Activated CD4-positive, alpha-beta memory T cell treated with anti-CD3 and anti-CD28 coated beads for 36 hours (primary cell): ENCODE measurements at regions not wholly inside any gene's neighbourhood (a gene's known extent, or its start where the extent isn't known, plus 50 kb on each side); places are given as distances from the start of the nearest gene placed in this dataset.

ENCODE experiments used
- CTCF ChIA-PET: fragments of 350-600 bp; sonication (Branson Sonifier 250); formaldehyde crosslinking; loops from one replicate; lab custom pipeline; 2021; ENCODE audit warnings: antibody characterized with exemption, inconsistent platforms; lab: Charles Lee
- POLR2A ChIA-PET: fragments of 350-600 bp; sonication (Branson Sonifier 250); formaldehyde crosslinking; loops from one replicate; lab custom pipeline; 2021; ENCODE audit warnings: antibody characterized with exemption; lab: Charles Lee
- DNase-seq: peaks from one replicate; pipeline ENCODE4 v3.0.0-alpha.2; 2020
- H3K27ac Mint-ChIP-seq: one replicate; pipeline ENCODE4 v1.8.0; 2021; ENCODE audit warnings: mixed read lengths
- H3K27me3 Mint-ChIP-seq: one replicate; pipeline ENCODE4 v1.8.0; 2021; ENCODE audit warnings: mixed read lengths
- H3K36me3 Mint-ChIP-seq: one replicate; pipeline ENCODE4 v1.8.0; 2021; ENCODE audit warnings: mixed read lengths
- H3K4me1 Mint-ChIP-seq: one replicate; pipeline ENCODE4 v1.8.0; 2021; ENCODE audit warnings: low read depth, mixed read lengths
- H3K4me3 Mint-ChIP-seq: one replicate; pipeline ENCODE4 v1.8.0; 2021; ENCODE audit warnings: mild to moderate bottlenecking, mixed read lengths
- H3K9me3 Mint-ChIP-seq: one replicate; pipeline ENCODE4 v1.8.0; 2021; ENCODE audit warnings: mixed read lengths
- intact Hi-C: fragments of 100-400 bp; cut with micrococcal nuclease; formaldehyde crosslinking; loops from one replicate; pipeline ENCODE4 v1.15.1; 2023

DNA sequence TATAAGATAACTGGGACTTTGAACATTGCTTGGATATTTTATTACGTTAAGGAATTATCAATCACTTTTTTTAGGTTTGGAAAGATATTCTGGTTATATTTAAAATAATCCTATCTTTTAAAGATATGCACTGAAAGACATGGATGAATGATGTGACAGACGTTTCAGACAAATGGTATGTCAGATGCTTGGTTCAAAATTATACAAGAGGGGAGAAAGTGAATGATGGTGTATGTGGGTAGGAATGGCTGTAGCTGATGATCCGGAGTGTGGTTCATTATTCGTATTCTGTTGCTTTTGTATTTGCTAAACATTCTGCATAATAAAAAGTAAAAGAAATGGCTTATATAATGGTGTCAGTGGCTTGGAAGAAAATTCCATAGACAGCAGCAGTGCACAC lies 51.0 kb upstream of the SNRPB2 start:
- ChIA-PET POLR2A (no interaction called here), CTCF (no interaction called here)
- Mint-ChIP-seq H3K27ac (no peak overlapping the region), H3K4me1 (no peaks in the 10 kb centered on the region), H3K36me3 (no peaks in the 10 kb centered on the region), H3K9me3 (peaks cover 8% of the 10 kb centered on the region), H3K4me3 (no peak overlapping the region), H3K27me3 (no peaks in the 10 kb centered on the region)
- intact Hi-C loops = no loop called here
- no peak for DNase-seq

DNA sequence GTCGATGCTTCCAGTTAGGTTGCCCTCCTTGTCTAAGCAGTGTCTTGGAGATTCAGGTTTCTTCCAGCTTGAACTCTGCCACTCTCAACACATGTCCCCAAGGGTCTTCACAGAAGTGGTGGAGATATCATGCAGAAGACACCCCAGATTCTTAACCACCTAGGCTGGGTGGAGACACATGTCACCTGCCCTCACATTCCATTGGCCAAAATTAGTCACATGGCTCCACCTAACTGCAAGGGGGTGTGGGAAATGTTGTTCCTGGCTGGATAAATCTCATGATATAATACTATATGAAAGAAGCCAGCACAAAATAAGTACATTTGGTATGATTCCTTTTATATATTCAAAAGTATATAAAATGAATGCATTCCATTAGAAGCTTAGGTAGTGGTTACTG lies 52.9 kb upstream of the SNRPB2 start:
- H3K4me3 Mint-ChIP-seq = no peak overlapping the region
- no peaks in the 10 kb centered on the region for H3K36me3 Mint-ChIP-seq
- ChIA-PET POLR2A (no interaction called here), CTCF (no interaction called here)
- peaks cover 8% of the 10 kb centered on the region for H3K9me3 Mint-ChIP-seq
- no peak overlapping the region for H3K27ac Mint-ChIP-seq
- DNase-seq = no peak
- intact Hi-C loops = no loop called here
- no peaks in the 10 kb centered on the region for H3K27me3 Mint-ChIP-seq
- H3K4me1 Mint-ChIP-seq = no peaks in the 10 kb centered on the region

DNA sequence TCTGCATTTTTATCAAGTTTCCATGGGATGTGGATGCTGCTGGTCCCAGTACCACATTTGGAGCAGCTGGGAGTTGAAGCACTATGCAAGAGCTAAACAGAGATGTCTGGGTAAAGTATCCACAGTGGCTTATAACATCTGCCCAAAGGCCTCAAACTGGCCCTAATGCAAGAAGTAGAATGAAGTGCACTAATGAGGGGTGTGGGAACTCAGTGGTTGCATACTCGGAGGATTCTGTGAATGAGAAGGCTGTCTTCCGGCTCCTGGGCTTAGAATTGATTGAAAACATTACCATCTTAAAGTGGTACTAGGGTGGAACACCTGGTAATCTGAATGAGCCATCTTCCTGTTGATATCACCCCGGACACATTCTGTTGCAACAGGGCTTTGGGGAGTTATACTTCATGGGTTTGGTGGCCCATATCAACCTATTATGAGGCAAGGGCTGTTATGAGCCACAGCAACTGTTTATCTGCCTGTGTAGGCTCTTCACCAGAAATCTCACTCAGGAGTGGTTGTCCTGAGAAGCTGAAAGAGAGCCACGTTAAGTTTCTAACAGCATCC lies 54.7 kb upstream of the SNRPB2 start:
- POLR2A ChIA-PET = no interaction called here

GRCh38 chr20:16674243-16674642 lies 55.6 kb upstream of the SNRPB2 start:
- ChIA-PET POLR2A (no interaction called here), CTCF (no interaction called here)
- H3K4me1 Mint-ChIP-seq = no peaks in the 10 kb centered on the region
- no peaks in the 10 kb centered on the region for H3K36me3 Mint-ChIP-seq
- H3K4me3 Mint-ChIP-seq = no peak overlapping the region
- no peak overlapping the region for H3K27ac Mint-ChIP-seq
- no peak for DNase-seq
- peaks cover 7% of the 10 kb centered on the region for H3K27me3 Mint-ChIP-seq
- H3K9me3 Mint-ChIP-seq = peaks cover 8% of the 10 kb centered on the region
- intact Hi-C loops = no loop called here

More for the DNA sequence above, 54.7 kb upstream of the SNRPB2 start:
- CTCF ChIA-PET = interaction anchor here (1.0 kb wide), 1 partner anchor 9 kb away, joined by 3 read pairs; no protein-coding TSS in a partner anchor
- Mint-ChIP-seq H3K4me1 (no peaks in the 10 kb centered on the region), H3K4me3 (no peak overlapping the region), H3K36me3 (no peaks in the 10 kb centered on the region), H3K27ac (peak overlapping the region; percentile 61), H3K27me3 (peaks cover 3% of the 10 kb centered on the region), H3K9me3 (peaks cover 8% of the 10 kb centered on the region)
- intact Hi-C loops = no loop called here
- peak; percentile 18 for DNase-seq

DNA sequence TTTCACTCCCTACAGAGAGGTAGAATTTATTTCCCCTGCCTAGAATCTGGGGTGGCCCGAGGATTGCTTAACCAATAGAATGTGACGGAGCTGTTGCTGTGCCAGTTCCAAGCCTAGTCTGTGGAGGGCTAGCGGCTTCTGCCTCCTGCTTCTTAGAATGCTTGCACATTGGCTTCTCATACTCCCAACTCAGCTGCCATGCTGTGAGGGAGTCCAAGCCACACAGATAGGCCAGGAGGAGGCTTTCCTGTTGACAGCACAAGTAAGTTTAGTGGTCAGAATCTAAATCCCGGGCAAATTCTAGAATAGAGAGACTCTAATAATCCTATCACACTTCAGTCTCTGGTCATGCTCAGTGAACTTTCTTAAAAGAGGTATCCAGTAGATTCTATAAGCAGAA lies 57.5 kb upstream of the SNRPB2 start:
- peaks cover 7% of the 10 kb centered on the region for H3K27me3 Mint-ChIP-seq
- no peak overlapping the region for H3K27ac Mint-ChIP-seq
- H3K36me3 Mint-ChIP-seq = no peaks in the 10 kb centered on the region
- DNase-seq = no peak
- POLR2A ChIA-PET = interaction anchor here (0.7 kb wide), 1 partner anchor 9 kb away, joined by 3 read pairs; no protein-coding TSS in a partner anchor
- no peak overlapping the region for H3K4me3 Mint-ChIP-seq
- CTCF ChIA-PET = no interaction called here
- H3K9me3 Mint-ChIP-seq = peaks cover 8% of the 10 kb centered on the region
- H3K4me1 Mint-ChIP-seq = no peaks in the 10 kb centered on the region
- intact Hi-C loops = no loop called here

DNA sequence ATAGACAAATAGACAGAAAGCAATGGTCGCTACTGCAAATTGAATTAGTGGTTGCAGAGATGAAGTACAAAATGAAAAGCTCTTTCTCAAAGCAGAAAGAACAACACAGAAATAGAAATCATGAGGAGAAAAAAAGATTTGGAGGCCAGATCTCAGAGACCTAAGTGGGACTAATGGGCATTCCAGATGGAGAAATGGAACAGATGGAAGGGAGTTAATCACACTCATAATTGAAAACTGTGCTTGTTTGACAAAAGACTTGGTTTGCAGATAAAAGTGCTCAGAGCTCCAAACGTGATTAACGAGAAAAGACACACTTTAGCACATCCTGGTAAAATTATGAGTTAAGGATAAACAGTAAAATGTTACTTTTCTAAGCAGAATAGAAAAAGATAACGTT lies 58.1 kb upstream of the SNRPB2 start:
- no peaks in the 10 kb centered on the region for H3K36me3 Mint-ChIP-seq
- ChIA-PET CTCF (no interaction called here), POLR2A (no interaction called here)
- intact Hi-C loops = no loop called here
- no peak overlapping the region for H3K4me3 Mint-ChIP-seq
- H3K27me3 Mint-ChIP-seq = peaks cover 7% of the 10 kb centered on the region
- no peak for DNase-seq
- no peak overlapping the region for H3K27ac Mint-ChIP-seq
- peaks cover 8% of the 10 kb centered on the region for H3K9me3 Mint-ChIP-seq
- no peaks in the 10 kb centered on the region for H3K4me1 Mint-ChIP-seq

DNA sequence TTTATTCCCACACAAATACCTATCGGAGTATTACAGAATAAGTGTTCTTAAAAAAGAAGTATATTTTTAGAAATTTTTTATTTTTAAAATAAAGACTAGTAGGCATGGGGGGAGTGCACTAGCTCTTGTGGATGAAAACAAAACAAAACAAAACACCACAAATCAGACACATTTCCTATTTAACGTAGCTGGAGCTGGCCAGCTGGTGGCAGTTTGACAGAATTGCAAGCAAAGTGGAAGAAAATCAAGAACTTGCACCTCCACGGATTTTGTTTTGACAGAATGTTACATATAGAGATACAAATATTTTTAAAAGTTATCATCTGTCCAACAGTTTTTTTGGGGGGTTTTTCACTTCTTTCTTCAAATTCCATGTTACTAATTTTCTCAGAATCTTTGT lies 63.6 kb upstream of the SNRPB2 start:
- Mint-ChIP-seq H3K9me3 (no peaks in the 10 kb centered on the region), H3K4me3 (no peak overlapping the region), H3K36me3 (no peaks in the 10 kb centered on the region), H3K4me1 (no peaks in the 10 kb centered on the region), H3K27me3 (peaks cover 9% of the 10 kb centered on the region), H3K27ac (no peak overlapping the region)
- intact Hi-C loops = no loop called here
- no peak for DNase-seq
- CTCF ChIA-PET = interaction anchor here (1.0 to 1.1 kb wide), 2 partner anchors 10 to 98 kb away, joined by 3 read pairs; no protein-coding TSS in a partner anchor
- POLR2A ChIA-PET = no interaction called here

- H3K27me3 Mint-ChIP-seq = peaks cover 7% of the 10 kb centered on the region
- no peak overlapping the region for H3K4me3 Mint-ChIP-seq
- no peak overlapping the region for H3K27ac Mint-ChIP-seq
- no peaks in the 10 kb centered on the region for H3K9me3 Mint-ChIP-seq
- H3K36me3 Mint-ChIP-seq = no peaks in the 10 kb centered on the region
- no peaks in the 10 kb centered on the region for H3K4me1 Mint-ChIP-seq
- ChIA-PET CTCF (no interaction called here), POLR2A (no interaction called here)
- DNase-seq = no peak
- intact Hi-C loops = no loop called here
Observed at GRCh38 chr20:16664020-16664419, 65.8 kb upstream of the SNRPB2 start.

DNA sequence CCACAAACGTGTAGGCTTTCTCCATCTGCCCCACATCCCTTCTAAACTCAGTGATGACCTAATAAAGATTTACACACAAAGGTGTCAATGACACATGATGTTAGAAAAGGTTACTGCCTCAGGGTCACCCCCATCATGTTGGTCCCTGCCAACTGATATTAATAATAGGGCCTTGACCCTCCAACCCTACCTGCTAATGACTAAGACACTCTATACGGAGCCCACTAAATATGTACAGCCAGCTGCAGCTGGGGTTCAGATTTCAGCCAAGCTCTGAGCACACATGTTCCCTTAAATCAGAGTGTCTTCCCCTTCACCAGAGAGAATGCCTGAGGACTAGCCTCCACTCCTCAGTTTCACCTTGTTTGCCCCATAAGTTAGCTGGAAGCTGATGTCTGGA lies 67.4 kb upstream of the SNRPB2 start:
- no peak overlapping the region for H3K4me3 Mint-ChIP-seq
- H3K27me3 Mint-ChIP-seq = peaks cover 9% of the 10 kb centered on the region
- no peaks in the 10 kb centered on the region for H3K9me3 Mint-ChIP-seq

DNA sequence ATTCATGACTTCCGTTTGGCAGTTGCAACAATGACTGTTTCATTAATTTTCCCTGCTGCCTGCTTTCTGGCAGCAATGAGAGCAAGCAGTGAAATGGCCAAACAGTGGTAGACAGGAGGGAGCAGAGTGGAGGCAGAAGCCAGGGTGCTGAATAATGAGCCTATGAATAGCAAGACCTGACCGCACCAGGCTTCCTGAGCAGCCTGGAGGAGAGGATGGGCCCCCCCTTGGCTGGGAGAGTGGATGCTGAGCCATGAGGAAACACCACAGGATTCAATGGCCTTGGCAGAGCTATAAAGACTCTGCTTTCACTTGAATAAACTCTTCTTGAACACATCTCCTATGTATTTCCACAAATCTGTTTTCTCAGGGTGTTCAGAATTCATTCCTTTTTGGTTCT lies 68.1 kb upstream of the SNRPB2 start:
- POLR2A ChIA-PET = no interaction called here
- H3K9me3 Mint-ChIP-seq = no peaks in the 10 kb centered on the region
- peaks cover 9% of the 10 kb centered on the region for H3K27me3 Mint-ChIP-seq
- H3K27ac Mint-ChIP-seq = no peak overlapping the region
- no peak for DNase-seq
- no peaks in the 10 kb centered on the region for H3K36me3 Mint-ChIP-seq
- CTCF ChIA-PET = no interaction called here
- intact Hi-C loops = no loop called here
- H3K4me1 Mint-ChIP-seq = no peaks in the 10 kb centered on the region
- no peak overlapping the region for H3K4me3 Mint-ChIP-seq

More for the DNA sequence above, 67.4 kb upstream of the SNRPB2 start:
- Mint-ChIP-seq H3K4me1 (no peaks in the 10 kb centered on the region), H3K36me3 (no peaks in the 10 kb centered on the region), H3K27ac (no peak overlapping the region)
- no peak for DNase-seq
- ChIA-PET POLR2A (interaction anchor here (0.9 kb wide), 1 partner anchor 10 kb away, joined by 3 read pairs; no protein-coding TSS in a partner anchor), CTCF (no interaction called here)
- intact Hi-C loops = no loop called here

DNA sequence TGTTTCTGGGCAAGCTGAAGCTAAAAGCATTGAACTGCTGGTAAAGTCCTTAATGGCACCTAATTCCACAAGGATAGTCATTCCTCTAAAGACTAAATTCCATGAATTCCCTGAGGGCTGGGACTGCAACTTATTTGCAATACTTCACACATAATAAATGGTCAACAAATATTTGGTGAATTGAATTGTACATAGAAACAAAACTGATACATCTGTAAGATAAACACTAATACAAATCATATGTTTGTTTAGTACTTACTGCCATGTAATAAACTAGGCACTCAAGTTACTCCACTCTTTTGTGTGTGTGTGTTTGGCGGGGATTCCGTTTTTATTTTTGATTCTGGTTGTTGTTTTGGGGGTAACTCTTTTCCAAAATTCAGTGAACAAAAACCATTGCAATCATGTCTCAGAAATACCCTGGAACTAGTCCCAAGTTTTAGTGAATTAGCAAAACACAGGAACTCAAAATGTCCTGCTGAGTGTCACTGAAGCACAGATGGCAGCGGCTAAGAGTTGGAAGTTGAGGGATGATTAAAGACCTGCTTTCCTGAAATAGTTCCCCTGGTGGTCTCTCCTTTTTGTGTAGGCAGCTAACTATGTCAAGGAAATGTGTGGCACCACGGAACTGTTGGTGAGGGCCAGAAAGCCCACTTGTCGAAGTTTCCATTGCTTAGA lies 74.8 kb upstream of the SNRPB2 start:
- peaks cover 20% of the 10 kb centered on the region for H3K27me3 Mint-ChIP-seq
- H3K4me1 Mint-ChIP-seq = no peaks in the 10 kb centered on the region
- CTCF ChIA-PET = no interaction called here
- H3K27ac Mint-ChIP-seq = no peak overlapping the region
- no peaks in the 10 kb centered on the region for H3K9me3 Mint-ChIP-seq
- intact Hi-C loops = no loop called here
- DNase-seq = no peak
- POLR2A ChIA-PET = no interaction called here
- no peaks in the 10 kb centered on the region for H3K36me3 Mint-ChIP-seq
- H3K4me3 Mint-ChIP-seq = no peak overlapping the region

- no peak overlapping the region for H3K4me3 Mint-ChIP-seq
- POLR2A ChIA-PET = no interaction called here
- intact Hi-C loops = no loop called here
- H3K36me3 Mint-ChIP-seq = no peaks in the 10 kb centered on the region
- DNase-seq = no peak
- H3K27ac Mint-ChIP-seq = no peak overlapping the region
- peaks cover 21% of the 10 kb centered on the region for H3K27me3 Mint-ChIP-seq
- no peaks in the 10 kb centered on the region for H3K9me3 Mint-ChIP-seq
- CTCF ChIA-PET = no interaction called here
- H3K4me1 Mint-ChIP-seq = no peaks in the 10 kb centered on the region
Observed at GRCh38 chr20:16653266-16653665, 76.6 kb upstream of the SNRPB2 start.
